ENCODE measurements at regions not wholly inside any gene's neighbourhood (a gene's known extent, or its start where the extent isn't known, plus 50 kb on each side); places are given as distances from the start of the nearest gene placed in this dataset.

GRCh38 chr4:45317276-45317675 lies 590.9 kb upstream of the GNPDA2 start:
- H3K9ac ChIP-seq (ENCODE audit: low read length): no peak overlapping the region

GRCh38 chr4:45316257-45316656 lies 589.9 kb upstream of the GNPDA2 start:
- no peak overlapping the region for H2AFZ ChIP-seq (ENCODE audit: low read depth, low read length)
- no peaks in the 10 kb centered on the region for H4K20me1 ChIP-seq (ENCODE audit: insufficient read depth)
- no peaks in the 10 kb centered on the region for H3F3A ChIP-seq (ENCODE audit: insufficient read depth, low read length, poor library complexity, severe bottlenecking)
- H3K27ac ChIP-seq (ENCODE audit: low read length): no peak overlapping the region
- H3K9ac ChIP-seq (ENCODE audit: low read length): no peak overlapping the region
- no peaks in the 10 kb centered on the region for H3K79me2 ChIP-seq (replicated peaks; ENCODE audit: insufficient read depth, low read length)
- H3K4me2 ChIP-seq (ENCODE audit: low read length): no peak overlapping the region
- H3K4me3 ChIP-seq (ENCODE audit: low read length): no peak overlapping the region
- H3K36me3 ChIP-seq (ENCODE audit: insufficient read depth, low read length): no peaks in the 10 kb centered on the region
- H3K27me3 ChIP-seq (ENCODE audit: insufficient read depth, low read depth, low read length): no peaks in the 10 kb centered on the region
- no peaks in the 10 kb centered on the region for H3K9me3 ChIP-seq (ENCODE audit: low read length)
- no peaks in the 10 kb centered on the region for H3K9me2 ChIP-seq (ENCODE audit: insufficient read depth, low read length)
- no peak for TF ChIP-seq EP300 (conservative IDR thresholded peaks at IDR 0.05; ENCODE audit: poor library complexity, severe bottlenecking)
- TF ChIP-seq REST (IDR thresholded peaks at IDR 0.05; ENCODE audit: borderline replicate concordance): no peak
- no peak for TF ChIP-seq EZH2 (IDR thresholded peaks at IDR 0.05; ENCODE audit: borderline replicate concordance, insufficient read depth, low read length, poor library complexity, severe bottlenecking)
- TF ChIP-seq CTCF (IDR thresholded peaks at IDR 0.05; ENCODE audit: poor library complexity, severe bottlenecking): no peak
- no peak for TF ChIP-seq MXI1 (conservative IDR thresholded peaks at IDR 0.05; ENCODE audit: poor library complexity, severe bottlenecking)
- no peak for TF ChIP-seq POLR2AphosphoS5 (IDR thresholded peaks at IDR 0.05)

More at GRCh38 chr4:45317276-45317675, 590.9 kb upstream of the GNPDA2 start:
- H3K79me2 ChIP-seq (replicated peaks; ENCODE audit: insufficient read depth, low read length): no peaks in the 10 kb centered on the region
- H2AFZ ChIP-seq (ENCODE audit: low read depth, low read length): no peak overlapping the region
- TF ChIP-seq EP300 (conservative IDR thresholded peaks at IDR 0.05; ENCODE audit: poor library complexity, severe bottlenecking) (no peak), TAF1 (IDR thresholded peaks at IDR 0.05; ENCODE audit: low read depth) (no peak), RAD21 (conservative IDR thresholded peaks at IDR 0.05) (no peak), REST (IDR thresholded peaks at IDR 0.05; ENCODE audit: borderline replicate concordance) (no peak), MXI1 (conservative IDR thresholded peaks at IDR 0.05; ENCODE audit: poor library complexity, severe bottlenecking) (no peak), POLR2AphosphoS5 (IDR thresholded peaks at IDR 0.05) (no peak), EZH2 (IDR thresholded peaks at IDR 0.05; ENCODE audit: borderline replicate concordance, insufficient read depth, low read length, poor library complexity, severe bottlenecking) (no peak), CTCF (IDR thresholded peaks at IDR 0.05; ENCODE audit: poor library complexity, severe bottlenecking) (no peak), SMC3 (conservative IDR thresholded peaks at IDR 0.05; ENCODE audit: poor library complexity) (no peak)
- H3K9me2 ChIP-seq (ENCODE audit: insufficient read depth, low read length): no peaks in the 10 kb centered on the region
- no peak overlapping the region for H3K4me2 ChIP-seq (ENCODE audit: low read length)
- no peak overlapping the region for H3K4me3 ChIP-seq (ENCODE audit: low read length)
- H3K27ac ChIP-seq (ENCODE audit: low read length): no peak overlapping the region
- no peaks in the 10 kb centered on the region for H3K27me3 ChIP-seq (ENCODE audit: insufficient read depth, low read depth, low read length)
- H4K20me1 ChIP-seq (ENCODE audit: insufficient read depth): no peaks in the 10 kb centered on the region
- H3K36me3 ChIP-seq (ENCODE audit: insufficient read depth, low read length): no peaks in the 10 kb centered on the region
- H3K9me3 ChIP-seq (ENCODE audit: low read length): no peaks in the 10 kb centered on the region
- no peaks in the 10 kb centered on the region for H3F3A ChIP-seq (ENCODE audit: insufficient read depth, low read length, poor library complexity, severe bottlenecking)
